ENCODE measurements at regions not wholly inside any gene's neighbourhood (a gene's known extent, or its start where the extent isn't known, plus 50 kb on each side); places are given as distances from the start of the nearest gene placed in this dataset.
"Not testable (repeated sequence)": the region's sequence is repeated elsewhere in the genome, so short reads cannot be mapped to it uniquely, and the experiment has no call there.

DNA sequence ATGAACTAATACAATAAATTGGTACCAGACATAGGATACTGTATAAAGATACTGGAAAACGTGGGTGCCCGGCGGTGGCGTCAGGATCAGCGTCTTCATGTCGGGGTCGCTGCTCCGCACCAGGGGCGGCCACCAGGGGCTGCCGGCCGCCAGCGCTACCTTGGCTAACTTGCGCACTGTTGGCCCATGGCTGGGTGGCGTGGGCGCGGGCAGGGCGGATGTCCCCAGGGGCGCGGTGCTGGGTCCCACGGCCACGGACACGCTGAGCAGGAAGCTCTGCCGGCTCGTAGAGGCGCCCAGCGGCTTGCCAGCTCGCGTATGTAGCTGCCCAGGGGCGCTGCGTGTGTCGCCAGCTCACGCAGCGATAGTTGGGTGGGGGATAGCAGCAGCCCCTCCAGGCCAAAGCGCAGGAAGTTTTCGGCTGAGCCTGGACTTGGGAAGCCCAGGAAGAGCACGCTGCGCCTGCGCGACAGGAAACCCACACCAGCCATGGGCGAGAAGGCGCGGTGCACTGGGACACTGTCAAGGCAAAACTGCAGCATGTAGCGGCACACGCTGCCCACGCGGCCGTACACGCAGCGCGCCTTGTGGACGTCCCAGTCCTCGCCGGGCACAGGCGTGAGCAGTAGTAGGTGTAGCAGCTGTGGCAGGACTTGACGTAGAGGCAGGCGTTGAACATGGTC lies 299.9 kb downstream of the CCDC74A start:
- DNase-seq (ENCODE audit: low read depth in 2 of 3, low spot score in 1 of 3) = no peak

DNA sequence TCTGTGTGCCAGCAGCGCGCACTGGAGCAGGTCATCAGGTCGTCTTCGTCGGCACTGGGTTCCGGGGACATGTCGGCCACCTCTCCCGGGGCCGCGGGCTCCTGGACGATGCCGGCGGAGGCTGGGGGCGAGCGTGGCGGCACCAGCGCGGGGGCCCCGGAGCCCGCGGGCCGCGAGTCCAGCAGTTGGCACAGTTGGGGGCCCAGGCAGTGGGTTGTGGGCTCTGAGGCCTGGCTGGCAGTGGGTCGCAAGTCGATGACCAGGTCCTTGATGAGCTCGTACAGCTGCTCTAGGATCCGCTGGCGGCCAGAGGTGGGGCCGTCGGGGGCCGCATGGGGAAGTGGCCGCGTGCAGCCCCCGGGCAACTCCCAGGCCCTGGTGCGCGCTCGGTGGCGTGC lies 300.5 kb downstream of the CCDC74A start:
- no peak for DNase-seq (ENCODE audit: low read depth in 2 of 3, low spot score in 1 of 3)

DNA sequence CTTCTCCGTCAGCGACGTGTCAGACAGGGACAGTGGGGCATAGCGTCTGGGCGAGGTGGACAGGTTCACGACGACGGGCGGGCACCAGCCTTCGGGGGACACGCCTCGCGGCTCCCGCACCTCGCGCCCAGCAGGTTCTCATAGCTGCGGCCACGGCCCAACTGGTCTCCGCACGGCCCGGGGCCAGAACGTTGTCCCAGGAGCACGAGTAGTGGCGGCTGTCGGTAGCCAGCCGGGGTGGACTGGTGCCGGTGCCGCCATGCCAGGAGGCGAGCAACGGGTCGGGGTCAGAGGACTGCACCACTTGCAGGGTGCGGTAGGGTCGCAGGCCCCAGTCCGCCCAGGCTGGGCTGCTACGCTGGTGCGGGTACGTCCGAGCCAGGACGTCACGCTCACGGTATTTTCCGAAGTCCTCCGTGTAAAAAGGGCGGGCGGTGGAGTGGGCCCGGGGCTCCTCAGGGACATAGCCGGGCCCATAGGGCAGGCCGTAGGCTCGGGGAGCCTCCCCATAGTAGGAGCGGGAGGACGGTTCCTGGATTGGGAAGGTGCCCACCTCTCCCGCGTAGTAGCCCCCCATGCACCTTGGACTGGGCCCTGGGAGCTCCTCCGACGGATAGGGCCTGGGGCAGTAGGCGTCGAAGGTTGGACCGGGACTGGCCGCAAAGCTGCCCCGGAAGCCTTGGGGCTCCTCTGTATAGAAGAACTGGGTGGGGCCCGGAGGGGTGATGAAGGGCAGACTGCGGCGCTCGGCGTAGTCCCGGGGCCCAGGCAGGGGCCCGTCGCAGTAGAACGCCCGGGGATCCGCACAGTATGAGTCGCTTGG lies 301.2 kb downstream of the CCDC74A start:
- DNase-seq (ENCODE audit: low read depth in 2 of 3, low spot score in 1 of 3) = not testable (repeated sequence)

DNA sequence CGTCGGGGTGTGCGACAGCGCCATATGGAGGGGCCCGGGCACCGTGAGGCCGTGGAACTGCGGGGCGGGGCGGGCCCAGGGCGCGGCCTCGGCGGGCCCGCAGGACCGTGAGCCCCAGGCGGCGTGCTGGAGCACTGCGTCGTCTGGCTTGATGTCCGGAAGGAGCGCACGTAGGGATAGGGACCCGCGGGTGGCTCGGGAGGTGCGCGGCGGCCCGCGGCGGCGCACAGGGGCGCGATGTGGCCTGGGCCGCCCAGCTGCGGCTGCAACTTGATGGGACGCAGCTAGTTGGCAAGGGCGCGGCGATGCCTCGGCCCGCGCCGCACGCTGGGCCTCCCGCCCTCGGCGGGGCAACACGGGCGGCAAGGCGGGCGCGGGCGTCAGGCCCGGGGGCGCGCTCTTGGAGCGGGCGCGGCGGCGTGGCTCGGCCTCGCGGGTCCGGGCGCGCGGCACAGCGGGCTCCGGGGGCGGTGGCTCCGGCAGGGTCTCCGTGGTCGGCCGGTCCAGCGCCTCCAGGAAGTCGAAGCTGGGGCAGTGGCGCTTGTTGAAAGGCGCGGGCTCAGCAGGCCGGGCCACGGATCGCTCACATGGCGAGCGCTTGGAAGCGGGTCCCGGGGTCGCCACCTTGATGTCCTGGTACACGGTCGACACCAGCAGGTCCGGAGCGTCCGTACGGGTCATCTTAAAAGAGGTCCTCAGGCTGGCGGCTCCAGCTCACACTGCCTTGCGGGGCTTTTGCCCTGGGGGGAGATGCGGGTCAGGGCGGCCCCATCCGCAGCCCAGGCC lies 302.0 kb downstream of the CCDC74A start:
- DNase-seq (ENCODE audit: low read depth in 2 of 3, low spot score in 1 of 3) = not testable (repeated sequence)

DNA sequence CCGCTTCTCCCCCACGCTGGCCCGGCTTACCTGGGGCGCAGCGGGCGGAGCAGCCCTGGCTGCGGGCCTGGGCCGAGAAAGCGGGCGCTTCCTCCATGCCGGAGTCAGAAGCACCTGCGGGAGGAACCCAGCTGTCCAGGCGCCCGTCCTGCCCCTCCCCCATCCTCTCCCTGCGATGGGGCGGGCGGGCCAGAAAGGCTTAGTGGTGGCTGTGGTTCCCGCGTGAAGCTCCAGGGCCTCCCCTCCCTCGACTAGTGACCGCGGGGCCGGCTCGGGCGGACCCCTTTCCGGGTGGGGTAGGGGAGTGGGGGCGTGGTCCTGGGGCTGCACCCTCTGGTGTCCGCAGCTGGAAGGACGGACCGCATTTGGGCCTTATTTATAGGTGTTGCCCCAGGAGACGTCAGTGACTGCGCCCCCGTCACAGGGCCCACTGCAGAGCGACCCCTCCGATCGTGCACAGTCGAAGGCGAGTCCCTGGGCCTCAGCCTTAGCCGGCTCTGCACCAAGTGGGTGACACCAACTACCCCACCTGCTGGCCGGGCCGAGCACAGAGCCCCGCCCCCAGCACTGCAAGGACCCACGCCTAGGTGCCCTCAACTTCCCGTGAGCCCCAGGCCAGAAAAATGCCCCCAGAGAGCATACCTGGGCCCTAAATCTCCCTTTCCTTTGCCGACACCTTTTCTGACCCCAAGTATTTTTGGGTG lies 302.7 kb downstream of the CCDC74A start:
- not testable (repeated sequence) for DNase-seq (ENCODE audit: low read depth in 2 of 3, low spot score in 1 of 3)

DNA sequence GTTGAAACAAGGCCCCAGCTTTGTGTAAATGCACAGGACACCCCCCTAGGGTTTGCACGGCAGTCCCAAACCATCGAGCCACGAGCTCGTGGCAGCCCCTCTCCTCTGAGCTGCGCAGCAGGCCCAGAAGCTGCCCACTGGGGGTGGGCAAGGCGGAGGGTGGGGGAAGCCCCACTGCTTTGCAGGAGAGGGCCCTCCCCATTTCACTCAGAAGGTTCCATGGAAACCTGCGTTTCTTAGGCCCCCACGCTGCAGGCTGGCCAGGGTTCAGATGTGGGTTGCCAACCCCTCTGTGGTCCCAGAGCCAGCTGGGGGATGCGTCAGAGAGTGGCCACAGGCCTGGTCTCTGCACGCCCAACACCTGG lies 303.2 kb downstream of the CCDC74A start:
- not testable (repeated sequence) for DNase-seq (ENCODE audit: low read depth in 2 of 3, low spot score in 1 of 3)

DNA sequence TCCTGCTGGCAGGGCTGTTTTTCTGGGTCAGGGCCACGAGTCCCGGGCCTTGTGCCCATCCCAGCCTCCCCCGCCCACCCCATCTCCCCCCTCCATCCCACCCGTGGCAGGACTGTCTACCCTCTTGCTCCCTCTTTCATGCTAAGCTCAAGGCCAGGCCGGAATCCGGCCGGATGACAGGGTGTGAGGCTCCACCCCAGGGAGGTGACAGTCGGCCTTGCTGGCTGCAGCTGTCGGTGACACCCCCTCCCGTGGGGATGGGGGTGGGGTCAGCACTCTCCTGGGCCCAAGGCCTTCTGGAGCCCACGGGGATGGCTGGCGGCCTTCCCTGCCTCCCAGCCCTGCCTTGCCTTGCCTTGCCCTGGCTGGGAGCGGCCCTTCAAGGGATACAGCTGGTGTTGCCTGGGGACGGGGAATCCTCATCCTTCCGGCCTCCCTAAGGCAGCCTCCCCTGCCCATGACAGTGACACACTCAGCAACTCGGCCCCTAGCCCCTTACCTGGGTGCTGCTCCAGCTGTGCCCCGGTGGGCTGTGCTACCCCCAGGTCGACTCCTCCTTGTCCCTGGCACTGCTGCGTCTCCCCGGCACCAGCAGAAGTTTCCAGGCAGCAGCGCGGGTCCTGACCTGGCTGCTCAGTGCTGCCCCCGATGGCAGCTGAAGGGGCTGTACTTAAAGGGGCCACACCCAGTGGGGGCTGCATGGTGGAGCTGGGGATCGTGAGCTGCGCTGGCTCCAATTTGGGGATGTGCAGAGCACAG lies 303.9 kb downstream of the CCDC74A start:
- DNase-seq (ENCODE audit: low read depth in 2 of 3, low spot score in 1 of 3) = not testable (repeated sequence)

DNA sequence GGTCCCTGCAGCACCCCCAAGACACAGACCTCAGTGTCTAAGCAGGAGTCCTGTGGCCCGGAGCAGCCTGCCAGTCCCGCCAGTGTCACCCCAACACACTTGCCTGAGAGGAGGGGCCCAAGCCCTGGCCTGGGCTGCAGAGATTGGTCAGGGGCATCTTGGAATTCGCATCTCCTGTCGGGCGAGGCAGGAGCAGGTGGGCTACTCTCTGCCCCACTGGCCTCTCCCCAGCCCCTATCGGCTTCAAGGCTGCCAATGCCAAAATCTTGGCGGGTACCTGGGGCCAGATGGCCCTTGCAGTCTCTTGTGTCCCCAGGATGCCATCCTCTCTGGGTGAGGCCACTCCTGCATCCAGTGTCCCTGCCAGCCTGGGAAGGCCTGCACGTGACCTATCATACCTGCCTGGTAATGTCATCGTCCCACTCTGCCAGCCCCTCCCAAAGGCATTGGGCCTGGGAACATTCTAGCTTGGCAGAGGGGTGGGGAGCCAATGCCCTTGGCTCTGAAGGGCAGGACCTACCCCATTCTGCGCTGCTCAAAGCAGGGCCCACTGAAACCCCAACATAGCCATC lies 304.6 kb downstream of the CCDC74A start:
- not testable (repeated sequence) for DNase-seq (ENCODE audit: low read depth in 2 of 3, low spot score in 1 of 3)

DNA sequence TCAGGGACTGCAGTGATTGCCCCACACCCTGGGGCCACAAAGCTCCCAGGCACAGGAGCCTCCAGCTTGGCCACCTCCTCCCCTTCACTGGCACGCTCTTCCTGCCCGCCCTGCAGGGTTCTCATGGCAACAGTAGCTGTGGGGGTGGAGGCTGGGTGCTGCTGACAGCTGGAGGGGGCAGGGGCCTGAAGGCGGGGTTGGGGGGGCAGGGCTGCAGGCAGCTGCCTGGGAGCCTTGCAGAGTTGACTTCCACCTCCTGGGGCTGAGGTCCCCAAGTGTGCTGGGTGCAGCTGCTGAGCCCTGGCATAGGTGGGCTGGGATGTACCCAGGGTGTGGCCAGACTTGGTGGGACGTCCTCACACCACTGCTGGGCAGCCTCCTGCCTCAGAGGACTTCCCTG lies 305.2 kb downstream of the CCDC74A start:
- not testable (repeated sequence) for DNase-seq (ENCODE audit: low read depth in 2 of 3, low spot score in 1 of 3)

DNA sequence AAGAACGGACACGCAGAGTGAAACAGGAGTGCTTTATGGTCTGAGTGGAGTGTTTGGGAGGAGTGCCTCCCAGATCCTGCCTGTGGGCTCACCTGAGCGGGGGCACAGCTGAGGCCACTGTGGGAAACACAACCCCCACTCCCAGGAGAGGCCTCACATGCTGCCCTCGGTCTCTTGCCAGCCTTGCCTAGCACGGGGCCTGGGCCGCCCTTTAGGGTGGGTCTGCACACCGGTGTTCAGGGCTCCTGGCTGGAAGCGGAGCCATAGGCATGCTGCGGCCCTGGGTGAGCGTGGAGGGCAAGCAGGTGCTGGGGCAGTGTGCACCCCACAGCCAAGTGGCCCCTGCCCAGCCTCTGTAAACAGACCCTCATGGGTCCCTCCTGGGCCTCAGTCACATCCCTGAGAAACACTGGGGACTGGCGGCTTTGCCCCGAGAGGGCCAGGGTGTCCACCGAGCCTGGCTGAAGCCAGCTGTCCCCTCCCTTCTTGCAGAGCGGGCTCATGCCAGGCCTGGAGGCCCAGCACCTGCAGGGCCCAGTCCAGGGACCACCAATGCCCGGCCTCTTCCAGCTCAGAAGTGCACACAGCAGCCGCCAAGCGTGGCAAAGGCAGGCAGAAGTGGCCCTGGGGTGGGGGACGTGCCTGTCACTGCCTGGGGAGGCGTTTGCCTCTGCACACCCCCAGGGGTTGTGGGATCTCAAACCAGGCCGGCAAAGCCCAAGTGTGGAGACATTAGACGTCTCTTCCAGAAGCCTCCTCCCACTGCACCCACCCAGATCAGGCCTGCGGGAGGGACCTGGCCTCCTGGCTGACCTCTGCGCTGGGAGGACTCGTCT lies 305.9 kb downstream of the CCDC74A start:
- not testable (repeated sequence) for DNase-seq (ENCODE audit: low read depth in 2 of 3, low spot score in 1 of 3)

DNA sequence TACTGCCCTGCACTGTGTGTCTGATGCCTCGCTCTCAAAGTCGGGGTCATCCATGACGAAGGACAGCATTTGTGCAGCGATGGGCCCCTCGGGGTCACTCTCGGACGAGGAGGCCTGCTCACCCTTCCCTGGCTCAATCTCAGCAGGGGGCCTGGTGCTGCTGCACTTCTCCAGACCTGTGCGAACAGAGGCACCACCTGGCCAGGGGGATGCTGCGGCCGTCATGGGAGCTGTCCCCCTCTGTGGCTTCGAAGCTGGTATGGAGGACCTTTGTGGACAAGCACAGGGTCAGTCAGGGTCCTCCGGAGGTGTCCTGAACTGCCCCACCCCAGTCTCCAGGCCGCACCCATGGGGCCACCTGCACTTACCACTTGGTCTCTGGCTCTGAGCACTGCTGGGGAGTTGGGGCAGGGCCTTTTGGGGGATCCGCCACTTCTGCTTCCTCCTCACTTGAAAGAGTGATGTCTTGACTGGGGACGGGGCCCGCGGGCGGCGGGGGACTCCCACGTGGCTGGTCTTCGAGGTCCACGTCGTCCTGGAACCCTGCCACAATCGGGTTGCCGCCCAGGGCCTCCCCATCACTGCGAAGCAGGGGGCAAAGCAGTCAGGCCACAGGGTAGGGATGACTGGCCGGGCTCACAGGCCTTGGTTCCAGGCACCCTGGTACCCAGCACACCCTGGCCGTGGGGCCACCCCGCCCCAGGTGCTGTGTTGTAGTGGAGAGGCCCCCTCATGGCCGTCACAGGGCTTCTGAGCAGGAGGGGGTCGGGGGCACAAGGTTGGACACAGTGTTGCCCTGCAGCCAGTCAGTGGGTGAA lies 306.7 kb downstream of the CCDC74A start:
- DNase-seq (ENCODE audit: low read depth in 2 of 3, low spot score in 1 of 3) = not testable (repeated sequence)

DNA sequence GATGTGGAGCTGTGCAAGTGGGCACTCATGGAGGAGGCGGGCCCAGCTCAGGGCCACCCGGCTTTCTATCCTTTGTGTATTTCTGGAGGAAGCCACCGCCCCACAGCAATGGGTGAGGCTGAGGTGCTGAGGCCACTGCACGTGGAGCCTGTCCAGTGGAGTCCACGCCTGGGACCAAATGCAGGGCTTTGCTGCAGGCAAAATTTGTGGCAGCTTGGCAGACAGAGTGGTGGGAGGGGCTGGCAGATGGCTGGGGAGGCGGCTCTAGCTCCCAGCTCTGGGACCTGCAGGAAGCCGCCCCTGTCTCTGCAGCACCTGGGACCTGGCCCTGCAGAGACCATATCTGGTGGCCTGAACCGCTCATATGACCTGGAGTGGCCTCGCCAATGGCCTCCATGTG lies 307.3 kb downstream of the CCDC74A start:
- not testable (repeated sequence) for DNase-seq (ENCODE audit: low read depth in 2 of 3, low spot score in 1 of 3)

DNA sequence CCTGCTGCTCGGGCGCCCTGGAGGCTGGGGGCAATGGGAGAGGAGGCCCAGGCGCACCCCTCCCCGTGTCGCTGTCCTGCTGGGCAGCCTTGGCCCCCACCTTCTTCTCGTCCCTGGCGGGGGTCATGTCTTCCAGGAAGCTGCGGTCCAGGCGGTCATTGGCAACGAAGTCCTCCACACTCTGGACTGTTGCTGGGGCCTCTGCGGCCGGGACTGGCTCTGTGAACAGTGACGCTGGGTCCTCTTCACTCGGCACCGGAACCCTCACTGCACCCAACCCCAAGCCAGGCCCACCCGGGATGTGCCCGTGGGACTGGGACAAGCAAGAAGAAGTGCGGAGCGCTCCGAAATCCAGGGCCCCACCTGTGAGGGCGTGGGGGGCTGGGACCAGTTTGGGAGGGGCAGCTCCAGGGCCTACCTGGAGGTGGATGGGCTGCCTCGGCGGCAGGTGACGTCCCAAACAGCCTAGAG lies 308.0 kb downstream of the CCDC74A start:
- no peak for DNase-seq (ENCODE audit: low read depth in 2 of 3, low spot score in 1 of 3)

DNA sequence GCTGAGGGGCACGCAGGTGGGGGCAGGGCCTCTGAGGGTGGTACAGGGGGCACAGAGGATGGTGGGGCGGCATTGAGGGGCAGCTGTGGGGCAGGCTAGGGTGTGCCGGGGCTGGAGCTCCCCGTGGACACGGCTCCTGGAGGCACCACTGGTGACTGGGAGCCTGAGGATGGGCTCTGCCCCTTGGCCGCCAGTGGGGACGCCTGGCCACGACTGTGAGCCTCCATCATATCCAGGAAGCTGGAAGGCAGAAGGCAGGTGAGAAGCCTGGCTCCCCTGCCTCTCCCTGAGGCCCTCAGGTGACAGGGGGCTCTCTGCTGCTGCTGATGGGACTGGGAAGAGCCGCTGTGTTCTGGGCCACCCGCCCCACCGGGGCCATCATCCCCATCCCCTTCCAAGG lies 308.4 kb downstream of the CCDC74A start:
- DNase-seq (ENCODE audit: low read depth in 2 of 3, low spot score in 1 of 3) = not testable (repeated sequence)

DNA sequence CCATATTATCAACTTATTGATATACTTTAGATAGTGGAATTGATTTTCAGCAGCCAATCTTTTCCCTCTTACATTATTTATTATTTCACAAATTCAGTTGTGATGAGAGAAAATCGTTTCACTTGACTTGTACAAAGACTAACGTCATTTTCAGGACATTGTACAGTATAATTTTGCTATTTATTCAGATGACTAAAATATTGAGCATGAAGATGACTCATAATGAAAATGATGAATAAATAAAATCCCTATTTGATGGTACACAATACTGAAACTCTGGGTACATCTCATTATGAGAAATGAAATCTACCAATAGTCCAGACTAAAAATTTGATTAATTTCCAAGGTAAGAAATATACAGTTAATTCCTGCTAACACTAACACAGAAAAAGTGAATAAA lies 316.4 kb downstream of the CCDC74A start:
- not testable (repeated sequence) for DNase-seq (ENCODE audit: low read depth in 2 of 3, low spot score in 1 of 3)

DNA sequence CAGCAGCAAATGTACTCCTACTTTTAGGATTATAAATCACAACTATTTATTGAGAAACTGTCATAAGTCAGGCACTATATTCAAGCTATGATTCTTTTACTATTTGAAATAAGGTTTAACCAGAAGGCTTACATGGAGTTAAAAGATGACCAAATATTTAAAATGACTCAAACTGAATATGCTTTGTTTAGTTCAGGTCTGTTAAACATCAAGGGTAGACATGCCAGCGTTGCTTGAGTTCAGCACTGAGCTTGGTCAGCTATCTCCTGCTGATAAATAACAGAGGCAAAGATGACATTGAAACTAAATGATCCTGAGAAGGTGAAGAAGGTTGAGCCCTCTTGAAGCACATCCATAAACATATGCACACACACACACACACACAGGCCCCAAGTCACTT lies 305.6 kb downstream of the ANKRD30BL start:
- not testable (repeated sequence) for DNase-seq (ENCODE audit: low read depth in 2 of 3, low spot score in 1 of 3)

DNA sequence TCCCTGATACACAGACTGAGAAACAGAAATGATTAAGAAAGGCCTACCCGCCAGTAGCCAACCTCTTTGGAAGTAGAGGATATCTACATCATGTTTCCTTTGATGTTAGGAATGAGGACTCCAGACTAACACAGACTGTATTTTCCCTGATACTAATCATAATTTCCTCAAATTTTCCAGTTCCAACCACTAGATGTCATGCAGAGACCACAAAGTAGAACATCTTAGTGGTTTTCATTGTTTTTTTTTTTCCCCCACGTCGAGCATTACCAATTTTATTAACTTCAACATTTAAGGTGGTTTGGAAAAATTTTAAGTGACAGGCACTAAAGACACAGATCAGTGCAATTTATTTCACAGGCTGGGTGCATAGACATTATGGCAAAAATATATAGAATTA lies 303.6 kb downstream of the ANKRD30BL start:
- not testable (repeated sequence) for DNase-seq (ENCODE audit: low read depth in 2 of 3, low spot score in 1 of 3)
